ENCODE measurements at regions not wholly inside any gene's neighbourhood (a gene's known extent, or its start where the extent isn't known, plus 50 kb on each side); places are given as distances from the start of the nearest gene placed in this dataset.
A peak's percentile ranks its signal among the peaks of the same experiment; 100 is the strongest.
"Not testable (repeated sequence)": the region's sequence is repeated elsewhere in the genome, so short reads cannot be mapped to it uniquely, and the experiment has no call there.

- H3K27me3 ChIP-seq (ENCODE audit: control insufficient read depth, insufficient read depth, low read length), result no peaks in the 10 kb centered on the region
- DNase-seq (ENCODE audit: low read depth) (peak; percentile 39), FAIRE-seq (no peak)
- TF ChIP-seq, protein P1, sequence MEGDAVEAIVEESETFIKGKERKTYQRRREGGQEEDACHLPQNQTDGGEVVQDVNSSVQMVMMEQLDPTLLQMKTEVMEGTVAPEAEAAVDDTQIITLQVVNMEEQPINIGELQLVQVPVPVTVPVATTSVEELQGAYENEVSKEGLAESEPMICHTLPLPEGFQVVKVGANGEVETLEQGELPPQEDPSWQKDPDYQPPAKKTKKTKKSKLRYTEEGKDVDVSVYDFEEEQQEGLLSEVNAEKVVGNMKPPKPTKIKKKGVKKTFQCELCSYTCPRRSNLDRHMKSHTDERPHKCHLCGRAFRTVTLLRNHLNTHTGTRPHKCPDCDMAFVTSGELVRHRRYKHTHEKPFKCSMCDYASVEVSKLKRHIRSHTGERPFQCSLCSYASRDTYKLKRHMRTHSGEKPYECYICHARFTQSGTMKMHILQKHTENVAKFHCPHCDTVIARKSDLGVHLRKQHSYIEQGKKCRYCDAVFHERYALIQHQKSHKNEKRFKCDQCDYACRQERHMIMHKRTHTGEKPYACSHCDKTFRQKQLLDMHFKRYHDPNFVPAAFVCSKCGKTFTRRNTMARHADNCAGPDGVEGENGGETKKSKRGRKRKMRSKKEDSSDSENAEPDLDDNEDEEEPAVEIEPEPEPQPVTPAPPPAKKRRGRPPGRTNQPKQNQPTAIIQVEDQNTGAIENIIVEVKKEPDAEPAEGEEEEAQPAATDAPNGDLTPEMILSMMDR (IDR thresholded peaks at IDR 0.05; ENCODE audit: insufficient read depth, low read length, severe bottlenecking), result no peak
- no peak overlapping the region for H3K4me3 ChIP-seq (ENCODE audit: low read depth, low read length)
- H3K36me3 ChIP-seq (ENCODE audit: control insufficient read depth, insufficient read depth, low read length), result no peaks in the 10 kb centered on the region
Observed at GRCh38 chr17:13418891-13419290, 182.8 kb downstream of the HS3ST3A1 start.

- FAIRE-seq (no peak), DNase-seq (ENCODE audit: low read depth) (no peak)
- TF ChIP-seq, protein P1 (IDR thresholded peaks at IDR 0.05; ENCODE audit: insufficient read depth, low read length, severe bottlenecking), result no peak
- Histone ChIP-seq H3K4me3 (ENCODE audit: low read depth, low read length) (no peak overlapping the region), H3K36me3 (ENCODE audit: control insufficient read depth, insufficient read depth, low read length) (no peaks in the 10 kb centered on the region), H3K27me3 (ENCODE audit: control insufficient read depth, insufficient read depth, low read length) (no peaks in the 10 kb centered on the region)
Observed at GRCh38 chr17:13417381-13417950, 184.3 kb downstream of the HS3ST3A1 start.

- Histone ChIP-seq H3K4me3 (ENCODE audit: low read depth, low read length) (no peak overlapping the region), H3K36me3 (ENCODE audit: control insufficient read depth, insufficient read depth, low read length) (no peaks in the 10 kb centered on the region), H3K27me3 (ENCODE audit: control insufficient read depth, insufficient read depth, low read length) (no peaks in the 10 kb centered on the region)
- no peak for FAIRE-seq
- DNase-seq (ENCODE audit: low read depth), result no peak
- TF ChIP-seq, protein P1 (IDR thresholded peaks at IDR 0.05; ENCODE audit: insufficient read depth, low read length, severe bottlenecking), result no peak
Observed at GRCh38 chr17:13416748-13417363, 184.9 kb downstream of the HS3ST3A1 start.

- TF ChIP-seq, protein P1 (IDR thresholded peaks at IDR 0.05; ENCODE audit: insufficient read depth, low read length, severe bottlenecking), result no peak
- Histone ChIP-seq H3K27me3 (ENCODE audit: control insufficient read depth, insufficient read depth, low read length) (no peaks in the 10 kb centered on the region), H3K36me3 (ENCODE audit: control insufficient read depth, insufficient read depth, low read length) (no peaks in the 10 kb centered on the region), H3K4me3 (ENCODE audit: low read depth, low read length) (no peak overlapping the region)
- DNase-seq (ENCODE audit: low read depth) (peak; percentile 57), FAIRE-seq (peak; percentile 88)
Observed at GRCh38 chr17:13415871-13416416, 185.8 kb downstream of the HS3ST3A1 start.

GRCh38 chr17:13415200-13415599, 186.5 kb downstream of the HS3ST3A1 start:
- DNase-seq (ENCODE audit: low read depth); FAIRE-seq: not testable (repeated sequence)

GRCh38 chr17:13413001-13413400, 188.7 kb downstream of the HS3ST3A1 start:
- DNase-seq (ENCODE audit: low read depth) (no peak), FAIRE-seq (no peak)
- Histone ChIP-seq H3K27me3 (ENCODE audit: control insufficient read depth, insufficient read depth, low read length) (no peaks in the 10 kb centered on the region), H3K36me3 (ENCODE audit: control insufficient read depth, insufficient read depth, low read length) (no peaks in the 10 kb centered on the region), H3K4me3 (ENCODE audit: low read depth, low read length) (no peak overlapping the region)
- TF ChIP-seq, protein P1 (IDR thresholded peaks at IDR 0.05; ENCODE audit: insufficient read depth, low read length, severe bottlenecking), result no peak

More at GRCh38 chr17:13415200-13415599, 186.5 kb downstream of the HS3ST3A1 start:
- not testable (repeated sequence) for H3K27me3 ChIP-seq (ENCODE audit: control insufficient read depth, insufficient read depth, low read length); H3K4me3 ChIP-seq (ENCODE audit: low read depth, low read length); H3K36me3 ChIP-seq (ENCODE audit: control insufficient read depth, insufficient read depth, low read length)
